ENCODE measurements at regions not wholly inside any gene's neighbourhood (a gene's known extent, or its start where the extent isn't known, plus 50 kb on each side); places are given as distances from the start of the nearest gene placed in this dataset.

DNA sequence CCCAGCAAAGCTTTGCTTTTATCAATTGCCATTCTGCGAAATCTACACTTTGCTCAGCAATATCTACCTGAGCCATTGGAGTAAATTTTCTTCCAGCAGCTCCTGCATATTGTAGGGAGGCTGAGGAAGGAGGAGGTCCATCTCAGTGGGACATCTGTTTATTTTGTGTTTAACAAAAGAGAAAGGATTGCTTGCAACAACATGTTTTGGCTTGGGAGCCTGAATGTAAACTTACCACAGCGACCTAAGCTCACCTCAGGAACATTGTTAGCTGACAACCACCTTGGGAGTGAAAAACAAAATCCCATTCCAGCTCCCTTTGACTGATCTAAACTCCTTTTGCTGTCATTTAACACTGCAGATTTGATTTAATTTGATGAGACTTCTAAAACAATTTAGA, 356.1 kb downstream of the SS18 start:
- DNase-seq (ENCODE audit: low spot score) = no peak
- TF ChIP-seq, protein P1, sequence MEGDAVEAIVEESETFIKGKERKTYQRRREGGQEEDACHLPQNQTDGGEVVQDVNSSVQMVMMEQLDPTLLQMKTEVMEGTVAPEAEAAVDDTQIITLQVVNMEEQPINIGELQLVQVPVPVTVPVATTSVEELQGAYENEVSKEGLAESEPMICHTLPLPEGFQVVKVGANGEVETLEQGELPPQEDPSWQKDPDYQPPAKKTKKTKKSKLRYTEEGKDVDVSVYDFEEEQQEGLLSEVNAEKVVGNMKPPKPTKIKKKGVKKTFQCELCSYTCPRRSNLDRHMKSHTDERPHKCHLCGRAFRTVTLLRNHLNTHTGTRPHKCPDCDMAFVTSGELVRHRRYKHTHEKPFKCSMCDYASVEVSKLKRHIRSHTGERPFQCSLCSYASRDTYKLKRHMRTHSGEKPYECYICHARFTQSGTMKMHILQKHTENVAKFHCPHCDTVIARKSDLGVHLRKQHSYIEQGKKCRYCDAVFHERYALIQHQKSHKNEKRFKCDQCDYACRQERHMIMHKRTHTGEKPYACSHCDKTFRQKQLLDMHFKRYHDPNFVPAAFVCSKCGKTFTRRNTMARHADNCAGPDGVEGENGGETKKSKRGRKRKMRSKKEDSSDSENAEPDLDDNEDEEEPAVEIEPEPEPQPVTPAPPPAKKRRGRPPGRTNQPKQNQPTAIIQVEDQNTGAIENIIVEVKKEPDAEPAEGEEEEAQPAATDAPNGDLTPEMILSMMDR (IDR thresholded peaks at IDR 0.05) = no peak
- no peak for ATAC-seq (ENCODE audit: low FRiP score)

DNA sequence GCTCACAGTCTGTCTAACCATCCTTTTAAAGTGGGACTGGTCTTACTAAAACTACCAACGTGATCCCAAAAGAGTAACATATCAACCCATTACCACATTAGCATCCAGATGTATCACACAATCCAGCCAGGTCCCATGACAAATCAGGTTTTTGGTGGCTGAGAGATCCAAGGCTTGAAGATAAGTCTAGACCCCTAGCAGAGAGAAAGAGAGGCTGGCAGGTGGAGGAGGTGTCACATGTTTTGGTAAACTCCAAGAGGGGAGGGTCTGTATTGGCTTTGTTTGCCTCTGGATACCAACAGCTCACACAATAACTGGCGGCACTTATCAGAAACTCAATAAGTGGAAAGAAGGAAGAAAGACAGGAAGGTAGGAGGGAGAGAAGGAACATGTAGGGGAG, 357.6 kb downstream of the SS18 start:
- TF ChIP-seq, protein P1 (IDR thresholded peaks at IDR 0.05) = no peak
- DNase-seq (ENCODE audit: low spot score) = no peak
- no peak for ATAC-seq (ENCODE audit: low FRiP score)

DNA sequence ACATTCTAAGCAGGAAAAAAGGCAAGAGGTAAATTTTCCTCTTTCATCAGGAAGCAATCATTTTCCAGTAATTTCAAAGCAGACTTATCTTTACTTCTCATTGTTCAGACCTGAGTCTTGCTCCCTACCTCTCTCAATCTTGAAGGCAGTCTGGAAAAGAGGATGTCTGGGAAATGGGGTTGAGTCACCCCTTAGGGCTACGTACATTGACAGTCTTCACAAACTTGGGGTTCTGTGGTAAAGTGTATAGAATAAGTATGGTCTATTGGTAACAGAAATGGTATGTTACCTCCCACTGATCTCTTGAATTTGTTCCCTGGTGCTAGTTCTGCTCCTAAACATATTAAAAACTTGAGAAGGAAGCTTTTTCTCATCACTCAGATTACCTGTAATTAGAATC, 361.3 kb downstream of the SS18 start:
- DNase-seq (ENCODE audit: low spot score) (no peak), ATAC-seq (ENCODE audit: low FRiP score) (no peak)
- TF ChIP-seq, protein P1 (IDR thresholded peaks at IDR 0.05) = no peak

DNA sequence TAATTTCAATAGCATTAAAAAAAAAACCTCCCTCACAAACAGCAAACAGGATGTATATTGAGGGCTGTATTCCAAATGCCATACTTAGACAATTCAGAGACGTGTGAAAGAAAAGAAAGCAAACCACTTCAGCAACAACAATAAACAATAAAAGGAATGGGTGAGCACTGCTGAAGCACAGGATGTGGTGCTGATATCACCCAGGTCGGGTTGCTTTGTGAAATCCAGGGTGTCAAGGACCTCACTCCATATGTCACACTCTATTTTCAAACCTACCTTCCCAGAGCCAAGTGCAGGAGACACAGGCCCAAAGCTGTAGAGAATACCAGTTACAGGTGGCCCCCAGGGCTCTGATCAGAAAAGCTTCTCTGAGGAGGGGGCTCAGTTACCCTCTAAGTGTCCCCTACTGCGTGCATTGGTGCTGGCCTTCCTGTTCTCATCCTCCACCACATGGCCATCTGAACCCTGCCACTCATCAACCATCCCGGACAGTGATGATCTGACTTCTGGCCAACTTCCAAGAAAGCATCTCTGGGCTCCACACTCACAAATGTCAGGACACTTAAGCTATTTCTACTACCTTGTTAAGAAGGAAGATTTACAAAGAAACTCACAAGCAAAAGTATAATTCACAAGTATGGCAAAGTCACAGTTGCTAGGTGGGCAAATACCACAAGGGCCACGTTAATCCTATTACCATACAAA, 363.0 kb downstream of the SS18 start:
- no peak for ATAC-seq (ENCODE audit: low FRiP score)
- TF ChIP-seq, protein P1 (IDR thresholded peaks at IDR 0.05) = no peak
- no peak for DNase-seq (ENCODE audit: low spot score)

DNA sequence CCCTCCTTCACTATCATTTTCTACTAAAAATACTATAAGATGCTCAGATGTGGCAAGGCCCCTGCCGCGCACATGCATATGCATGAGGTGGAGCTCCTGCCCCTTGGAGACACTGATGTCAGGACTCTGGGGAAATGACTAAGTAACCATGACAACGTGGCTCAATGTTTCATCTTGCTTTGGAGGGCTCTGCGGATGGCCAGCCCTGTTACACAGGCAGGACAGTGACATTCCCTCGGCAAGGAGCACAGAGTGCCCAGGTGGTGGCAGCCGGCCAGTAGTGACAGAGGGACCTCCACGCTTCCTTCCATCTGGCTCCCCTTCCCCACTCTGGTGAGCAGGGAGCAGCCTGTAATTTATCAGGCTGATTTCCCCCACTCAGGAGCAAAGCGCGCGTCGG, 364.1 kb downstream of the SS18 start:
- no peak for DNase-seq (ENCODE audit: low spot score)
- ATAC-seq (ENCODE audit: low FRiP score) = no peak
- TF ChIP-seq, protein P1 (IDR thresholded peaks at IDR 0.05) = no peak

DNA sequence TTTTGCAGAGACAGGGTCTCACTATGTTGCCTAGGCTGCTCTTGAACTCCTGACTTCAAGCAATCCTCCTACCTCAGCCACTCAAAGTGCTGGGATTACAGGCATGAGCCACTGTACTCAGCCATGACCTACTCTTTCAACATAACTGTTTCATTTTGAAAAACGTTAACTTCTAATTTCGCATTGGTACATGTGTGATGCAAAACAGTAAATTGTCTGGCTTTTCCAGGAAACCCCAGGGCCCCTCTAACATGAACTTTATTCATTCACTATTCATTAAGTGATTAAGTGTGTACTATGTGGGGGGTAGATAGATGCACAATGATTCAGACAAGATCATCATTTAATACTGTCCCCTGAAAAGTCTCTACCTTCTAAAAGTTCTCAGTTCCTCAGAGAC, 364.9 kb downstream of the SS18 start:
- ATAC-seq (ENCODE audit: low FRiP score) (no peak), DNase-seq (ENCODE audit: low spot score) (no peak)
- TF ChIP-seq, protein P1 (IDR thresholded peaks at IDR 0.05) = no peak

DNA sequence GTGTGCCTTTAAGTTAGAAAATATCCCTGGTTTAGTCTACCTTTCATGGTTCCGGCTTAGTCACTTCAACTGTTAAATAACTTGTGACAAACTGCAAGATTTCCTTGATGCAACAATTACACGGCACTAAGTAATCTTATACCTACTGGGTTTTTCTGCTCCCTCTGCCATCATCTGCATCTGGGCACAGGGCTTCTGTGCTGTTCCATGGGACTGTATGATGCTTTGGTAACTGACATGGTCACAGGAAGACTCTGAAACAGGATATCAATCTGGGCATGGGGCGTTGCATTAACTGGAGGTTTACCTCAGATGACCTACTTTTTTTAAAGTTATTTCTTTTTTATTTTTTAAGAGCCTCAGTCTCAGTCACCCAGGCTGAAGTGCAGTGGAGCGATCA, 365.4 kb downstream of the SS18 start:
- DNase-seq (ENCODE audit: low spot score) = no peak
- no peak for ATAC-seq (ENCODE audit: low FRiP score)
- TF ChIP-seq, protein P1 (IDR thresholded peaks at IDR 0.05) = no peak

Data from omental fat pad (tissue), 3 donors.